HG02884 (cell line): ENCODE measurements at regions not wholly inside any gene's neighbourhood (a gene's known extent, or its start where the extent isn't known, plus 50 kb on each side); places are given as distances from the start of the nearest gene placed in this dataset.
"Not testable (repeated sequence)": the region's sequence is repeated elsewhere in the genome, so short reads cannot be mapped to it uniquely, and the experiment has no call there.

ENCODE experiments used
- ATAC-seq: cut with Tn5 transposase; IDR thresholded peaks from one replicate; pipeline ENCODE4 v1.9.1; 2021; ENCODE audit warnings: mild to moderate bottlenecking, moderate library complexity; ENCODE audit not compliant: unreplicated experiment

DNA sequence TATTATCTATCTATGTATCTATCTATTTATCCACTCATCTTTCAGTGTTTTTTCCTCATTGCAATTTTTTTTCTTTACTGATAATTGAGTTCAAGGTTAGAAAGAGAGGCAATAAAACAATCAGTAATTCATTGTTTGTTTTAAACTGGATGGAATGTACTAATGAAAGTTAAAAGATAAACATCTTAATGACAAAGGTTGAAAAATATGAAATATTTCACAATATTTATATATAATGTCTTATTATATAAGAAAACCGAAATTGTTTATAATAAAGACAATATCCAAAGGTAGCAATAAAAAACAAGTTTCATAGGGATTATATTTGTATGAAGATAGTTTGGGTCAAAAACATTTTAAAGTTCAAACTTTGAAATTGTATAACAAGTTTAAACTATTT lies 1015.5 kb upstream of the MIR17HG start:
- no peak for ATAC-seq

GRCh38 chr13:90336507-90336906 lies 1011.0 kb upstream of the MIR17HG start:
- no peak for ATAC-seq

GRCh38 chr13:90341348-90341747 lies 1006.1 kb upstream of the MIR17HG start:
- not testable (repeated sequence) for ATAC-seq

DNA sequence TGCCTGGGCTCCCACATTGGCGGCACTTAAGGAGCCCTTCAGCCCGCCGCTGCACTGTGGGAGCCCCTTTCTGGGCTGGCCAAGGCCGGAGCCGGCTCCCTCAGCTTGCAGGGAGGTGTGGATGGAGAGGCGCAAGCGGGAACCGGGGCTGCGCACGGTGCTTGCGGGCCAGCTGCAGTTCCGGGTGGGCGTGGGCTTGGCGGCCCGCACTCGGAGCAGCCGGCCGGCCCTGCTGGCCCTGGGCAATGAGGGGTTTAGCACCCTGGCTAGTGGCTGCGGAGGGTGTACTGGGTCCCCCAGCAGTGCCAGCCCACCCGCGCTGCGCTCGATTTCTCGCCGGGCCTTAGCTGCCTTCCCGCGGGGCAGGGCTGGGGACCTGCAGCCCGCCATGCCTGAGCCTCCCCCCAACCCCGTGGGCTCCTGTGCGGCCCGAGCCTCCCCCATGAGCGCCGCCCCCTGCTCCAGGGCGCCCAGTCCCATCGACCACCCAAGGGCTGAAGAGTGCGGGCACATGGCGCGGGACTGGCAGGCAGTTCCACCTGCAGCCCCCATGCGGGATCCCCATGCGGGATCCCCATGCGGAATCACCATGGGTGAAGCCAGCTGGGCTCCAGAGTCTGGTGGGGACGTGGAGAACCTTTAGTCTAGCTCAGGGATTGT lies 998.9 kb upstream of the MIR17HG start:
- not testable (repeated sequence) for ATAC-seq

DNA sequence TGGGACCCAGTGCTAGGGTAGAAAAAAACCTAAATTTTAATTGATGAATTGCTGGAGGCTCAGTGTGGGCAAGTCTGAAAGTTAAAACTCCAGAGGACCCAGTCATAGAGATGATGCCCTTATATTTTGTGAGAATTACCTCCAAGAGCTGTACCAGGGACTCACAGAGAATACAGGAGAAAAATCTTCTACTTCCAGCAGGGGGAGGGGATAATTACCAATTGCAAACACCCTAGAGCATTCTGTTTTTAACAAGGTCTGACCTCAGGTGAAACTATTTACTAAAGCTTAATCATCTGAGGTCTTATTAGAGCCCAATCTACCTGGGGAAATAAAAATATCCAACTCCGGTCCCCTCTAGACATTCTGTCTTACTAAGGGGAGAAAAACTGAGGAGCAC lies 994.7 kb upstream of the MIR17HG start:
- ATAC-seq = no peak

GRCh38 chr13:90355162-90355751 lies 992.2 kb upstream of the MIR17HG start:
- ATAC-seq = no peak

DNA sequence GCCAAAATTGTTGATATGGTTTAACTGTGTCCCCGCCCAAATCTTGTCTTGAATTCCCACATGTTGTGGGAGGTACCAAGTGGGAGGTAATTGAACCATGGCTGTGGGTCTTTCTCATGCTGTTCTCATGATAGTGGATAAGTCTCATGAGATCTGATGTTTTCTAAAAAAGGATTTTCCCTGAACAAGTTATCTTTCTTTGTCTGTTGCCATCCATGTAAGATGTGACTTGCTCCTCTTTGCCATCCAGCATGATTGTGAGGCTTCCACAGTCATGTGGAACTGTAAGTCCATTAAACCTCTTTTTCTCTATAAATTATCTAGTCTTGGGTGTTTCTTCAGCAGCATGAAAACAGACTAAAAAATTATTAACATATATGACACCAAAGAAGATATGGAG lies 986.7 kb upstream of the MIR17HG start:
- ATAC-seq = no peak

- ATAC-seq = no peak
Measured at GRCh38 chr13:90362707-90363106, 984.8 kb upstream of the MIR17HG start.

GRCh38 chr13:90365130-90365529 lies 982.4 kb upstream of the MIR17HG start:
- no peak for ATAC-seq

- no peak for ATAC-seq
Measured at GRCh38 chr13:90374168-90374567, 973.3 kb upstream of the MIR17HG start.

DNA sequence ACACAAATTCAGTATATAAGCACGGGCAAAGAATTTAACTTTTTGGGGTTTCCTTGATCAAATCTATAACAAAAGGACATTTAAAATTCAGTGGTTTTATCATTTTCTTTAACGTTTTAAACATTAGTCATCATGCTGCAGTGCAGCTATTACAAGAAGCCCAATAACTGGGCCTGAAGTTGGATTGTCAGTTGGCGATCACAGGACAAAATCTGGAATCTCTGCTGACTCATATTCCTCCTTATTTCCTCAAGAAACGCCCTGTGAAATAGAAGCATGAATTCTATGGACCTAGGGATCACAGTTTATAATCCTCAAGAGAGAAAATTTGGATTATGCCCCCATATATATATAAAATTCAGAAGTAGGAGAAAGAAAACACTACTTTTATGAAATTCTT lies 971.6 kb upstream of the MIR17HG start:
- ATAC-seq = no peak

- no peak for ATAC-seq
Measured at GRCh38 chr13:90382425-90382824, 965.1 kb upstream of the MIR17HG start.

- ATAC-seq = no peak
Measured at GRCh38 chr13:90385781-90386489, 961.6 kb upstream of the MIR17HG start.

GRCh38 chr13:90388887-90389452 lies 958.5 kb upstream of the MIR17HG start:
- ATAC-seq = no peak

DNA sequence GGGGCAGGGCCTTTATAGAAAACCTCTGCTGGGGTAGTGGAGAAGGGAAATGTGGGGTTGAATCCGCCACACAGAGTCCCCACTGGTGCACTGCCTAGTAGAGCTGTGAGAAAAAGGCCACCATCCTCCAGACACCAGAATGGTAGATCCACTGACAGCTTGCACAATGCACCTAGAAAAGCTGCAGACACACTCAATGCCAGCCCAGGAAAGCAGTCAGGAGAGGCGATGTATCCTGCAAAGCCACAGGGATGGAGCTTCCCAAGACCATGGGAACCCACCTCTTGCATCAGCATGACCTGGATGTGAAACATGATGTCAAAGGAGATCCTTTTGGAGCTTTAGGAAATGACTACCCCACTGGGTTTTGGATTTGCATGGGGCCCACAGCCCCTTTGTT lies 958.0 kb upstream of the MIR17HG start:
- ATAC-seq = no peak

- no peak for ATAC-seq
Measured at GRCh38 chr13:90393408-90393807, 954.1 kb upstream of the MIR17HG start.

GRCh38 chr13:90395348-90395747 lies 952.1 kb upstream of the MIR17HG start:
- ATAC-seq = no peak

DNA sequence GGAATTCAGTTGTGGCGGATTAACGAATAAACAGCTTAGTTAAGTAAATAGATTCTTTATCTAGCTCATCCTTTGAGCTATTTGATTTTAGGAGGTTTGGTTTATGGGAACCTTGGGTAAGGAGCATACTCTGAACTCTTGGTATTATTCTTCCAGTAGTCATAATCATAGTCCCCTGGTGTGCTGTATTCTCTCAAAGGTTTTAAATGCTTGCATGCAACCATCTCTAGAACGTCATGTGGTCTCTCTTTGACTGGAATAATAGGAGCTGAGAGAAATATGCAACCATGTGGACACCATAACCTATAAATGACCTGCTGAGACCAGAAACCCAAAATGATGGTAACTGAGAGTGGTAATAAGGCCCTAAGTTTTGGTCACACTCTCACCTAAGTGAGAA lies 951.6 kb upstream of the MIR17HG start:
- ATAC-seq = no peak

- no peak for ATAC-seq
Measured at GRCh38 chr13:90396266-90396665, 951.2 kb upstream of the MIR17HG start.

DNA sequence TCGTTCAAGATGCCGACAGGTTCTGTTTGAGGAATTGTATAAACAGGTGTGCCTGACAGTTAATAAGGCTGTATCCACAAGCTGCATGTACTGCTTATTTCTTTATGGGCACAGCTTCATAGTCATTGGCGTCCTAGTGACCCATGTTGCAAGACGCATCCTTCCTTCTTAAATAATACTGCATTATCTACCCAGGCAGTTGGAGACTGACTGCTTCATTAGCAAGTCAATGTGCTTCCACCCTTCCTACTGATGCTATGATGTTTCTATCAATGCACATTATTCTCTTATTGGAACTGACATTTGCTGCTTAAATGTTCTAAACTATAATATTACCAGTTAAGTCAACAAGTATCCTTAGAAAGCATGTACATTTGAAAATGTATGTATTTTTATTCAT lies 950.0 kb upstream of the MIR17HG start:
- ATAC-seq = no peak

- no peak for ATAC-seq
Measured at GRCh38 chr13:90400372-90400771, 947.1 kb upstream of the MIR17HG start.

DNA sequence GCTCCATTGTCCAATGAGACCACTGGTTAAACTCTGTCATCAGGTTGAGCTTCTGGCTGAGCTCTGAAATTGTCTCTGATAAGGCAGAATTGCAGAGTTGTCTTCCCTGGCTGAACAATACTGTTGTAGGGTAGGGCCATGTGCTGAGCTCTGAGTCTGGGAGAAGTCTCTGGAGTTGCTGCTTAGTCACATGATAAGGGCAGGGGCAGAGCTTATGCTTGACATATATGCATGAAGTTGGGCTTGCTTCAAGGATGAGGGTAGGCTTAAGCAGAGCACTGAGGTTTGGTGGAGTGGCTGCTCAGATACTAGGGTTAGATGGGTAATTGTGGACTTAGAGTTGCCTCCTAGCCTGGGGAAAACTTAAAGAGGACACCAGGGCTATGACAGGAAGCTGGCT lies 946.3 kb upstream of the MIR17HG start:
- ATAC-seq = no peak
